T-helper 9 cell (primary cell): ENCODE measurements at regions not wholly inside any gene's neighbourhood (a gene's known extent, or its start where the extent isn't known, plus 50 kb on each side); places are given as distances from the start of the nearest gene placed in this dataset.

Source experiments
- DNase-seq: peaks from one replicate; pipeline ENCODE4 v3.0.0-alpha.2; 2020

DNA sequence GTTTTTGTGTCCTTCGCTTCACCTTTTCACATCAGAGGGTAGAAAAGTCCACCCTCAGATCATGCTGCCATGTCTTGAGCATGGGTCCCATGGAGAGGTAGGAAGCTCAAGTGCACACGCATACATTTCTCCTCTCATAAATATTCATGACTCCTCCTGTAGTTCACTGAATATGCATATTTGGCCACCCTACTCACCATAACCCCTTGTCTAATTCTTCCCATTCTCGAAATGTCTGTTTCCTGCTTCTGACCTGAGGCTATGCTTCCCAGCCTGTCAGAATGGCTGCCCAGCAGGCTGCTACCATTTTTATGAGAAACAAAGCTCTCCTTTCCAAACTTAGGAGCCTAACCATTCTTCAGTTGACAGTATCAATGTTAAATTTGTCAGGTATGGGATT, 86.5 kb downstream of the ADRA2C start:
- DNase-seq, result no peak

DNA sequence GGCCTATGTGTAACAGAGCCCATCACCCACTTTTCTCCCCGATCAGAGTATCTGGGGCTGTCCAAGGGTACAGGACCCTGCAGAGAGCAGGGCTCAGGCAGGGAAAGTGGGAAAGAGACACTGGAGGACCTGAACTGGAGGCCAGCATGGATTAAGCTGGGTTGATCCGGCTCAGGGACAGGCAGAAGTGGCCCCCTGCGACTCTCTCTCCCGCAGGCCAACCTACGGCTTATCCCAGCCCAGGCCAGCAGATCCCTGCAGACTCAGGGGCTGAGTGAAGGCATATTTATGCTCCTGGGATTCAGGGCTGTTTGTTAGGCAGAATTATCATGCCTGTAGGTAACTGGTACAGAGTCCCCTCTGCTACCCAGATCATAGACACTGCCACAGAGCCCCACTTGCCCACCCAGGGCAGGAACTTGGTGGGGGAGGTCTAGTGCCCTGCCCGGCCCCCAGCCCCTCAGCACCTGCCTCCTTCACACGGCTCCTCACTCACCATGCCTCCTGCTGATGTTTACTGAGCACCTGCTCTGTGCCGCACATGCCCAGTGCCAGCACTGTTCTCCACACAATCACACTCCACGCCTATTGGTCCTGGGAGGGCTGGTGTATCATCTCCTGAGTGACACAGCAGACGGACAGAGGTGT, 87.3 kb downstream of the ADRA2C start:
- DNase-seq, result no peak

DNA sequence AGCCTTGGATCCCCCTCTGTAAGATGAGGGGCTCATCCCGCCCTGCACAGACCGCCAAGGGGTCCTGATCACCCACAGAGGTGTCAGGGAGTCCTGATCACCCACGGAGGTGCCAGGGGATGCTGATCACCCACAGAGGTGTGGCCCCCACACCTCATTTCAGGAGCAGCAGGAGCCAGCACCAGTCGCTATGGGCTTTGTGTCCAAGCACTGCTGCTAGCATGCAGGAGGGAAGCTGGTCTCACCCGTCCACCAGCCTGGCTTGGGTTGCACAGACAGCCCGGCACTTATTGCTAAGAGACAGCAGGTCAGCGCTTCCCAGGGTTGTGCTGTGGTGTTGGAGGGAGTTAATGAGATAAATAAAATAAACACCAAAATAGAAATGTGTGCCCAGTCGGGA, 88.5 kb downstream of the ADRA2C start:
- DNase-seq, result no peak

DNA sequence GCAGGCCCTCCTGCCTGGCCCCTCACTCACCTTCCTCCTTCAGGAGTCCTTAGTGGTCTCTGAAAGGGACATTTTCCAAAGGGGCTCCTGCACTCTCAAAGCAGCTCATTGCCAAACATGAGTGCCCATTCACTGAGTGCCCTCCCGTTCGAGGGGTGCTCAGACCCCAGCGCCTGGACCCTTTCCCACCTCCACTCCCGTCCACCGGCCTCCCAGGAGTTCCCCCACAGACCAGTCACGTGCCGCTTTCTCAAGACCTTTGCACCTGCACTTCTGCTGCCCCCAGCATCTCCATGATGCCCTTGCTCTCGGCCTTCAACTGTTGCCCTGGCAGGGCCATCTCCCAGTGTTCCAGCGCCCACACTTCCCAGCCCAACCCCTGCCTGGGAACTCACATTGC, 89.5 kb downstream of the ADRA2C start:
- DNase-seq, result no peak

DNA sequence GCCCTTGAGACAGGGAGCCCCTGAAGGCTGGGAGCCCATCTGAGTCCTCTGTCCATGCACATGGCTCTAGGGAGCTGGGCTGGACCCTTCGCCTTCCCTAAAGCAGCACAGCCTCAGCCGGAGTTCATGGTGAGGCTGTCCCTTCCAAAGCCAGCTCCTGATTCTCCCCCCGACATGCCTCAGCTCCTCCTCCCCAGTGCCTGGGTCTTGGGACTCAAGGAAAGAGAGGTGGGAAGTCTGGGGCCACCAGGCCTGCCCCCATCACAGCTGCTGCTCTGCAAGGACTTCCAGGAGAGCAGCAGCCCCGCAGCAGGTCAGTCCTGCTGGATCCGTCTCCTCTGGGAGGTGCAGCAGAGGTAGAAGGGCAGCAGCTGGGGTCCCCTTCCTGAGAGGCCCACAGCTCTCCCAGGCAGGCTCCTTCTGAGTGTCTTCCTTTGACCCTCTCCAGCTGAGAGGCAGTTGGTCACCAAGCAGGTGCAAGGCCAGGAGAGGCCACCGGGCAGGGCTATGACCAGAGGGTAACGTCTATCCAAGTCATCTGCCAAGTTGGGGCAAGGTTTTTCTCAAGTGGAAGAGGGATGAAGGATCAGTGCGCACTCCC, 90.5 kb downstream of the ADRA2C start:
- DNase-seq, result no peak

DNA sequence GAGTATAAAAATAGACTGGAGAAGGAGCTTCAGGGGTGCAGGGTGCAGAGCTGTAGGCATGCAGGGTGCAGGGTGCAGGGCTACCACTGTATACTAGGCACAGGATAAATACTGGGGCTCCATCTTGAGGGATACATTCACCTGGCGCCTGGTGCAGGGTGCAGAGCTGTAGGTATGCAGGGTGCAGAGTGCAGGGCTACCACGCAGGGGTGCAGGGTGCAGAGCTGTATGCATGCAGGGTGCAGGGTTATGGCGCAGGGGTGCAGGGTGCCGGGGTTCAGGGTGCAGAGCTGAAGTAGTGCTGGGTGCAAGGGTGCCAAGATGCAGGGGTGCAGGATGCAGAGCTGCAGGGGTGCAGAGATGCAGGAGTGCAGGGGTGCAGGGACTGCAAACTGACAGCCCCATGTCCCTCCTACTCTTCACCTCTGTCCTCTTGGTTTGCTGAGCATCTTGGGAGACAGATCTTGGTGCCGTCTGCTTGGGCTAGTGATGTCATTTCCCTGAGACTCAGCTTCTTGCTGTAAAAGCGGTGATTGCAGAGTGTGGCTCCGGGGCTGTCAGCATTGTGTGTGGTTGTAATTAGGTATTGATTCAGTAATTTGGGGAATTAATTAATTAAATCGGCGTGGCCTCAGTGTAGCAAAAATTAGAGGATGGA, 91.2 kb downstream of the ADRA2C start:
- DNase-seq, result no peak

DNA sequence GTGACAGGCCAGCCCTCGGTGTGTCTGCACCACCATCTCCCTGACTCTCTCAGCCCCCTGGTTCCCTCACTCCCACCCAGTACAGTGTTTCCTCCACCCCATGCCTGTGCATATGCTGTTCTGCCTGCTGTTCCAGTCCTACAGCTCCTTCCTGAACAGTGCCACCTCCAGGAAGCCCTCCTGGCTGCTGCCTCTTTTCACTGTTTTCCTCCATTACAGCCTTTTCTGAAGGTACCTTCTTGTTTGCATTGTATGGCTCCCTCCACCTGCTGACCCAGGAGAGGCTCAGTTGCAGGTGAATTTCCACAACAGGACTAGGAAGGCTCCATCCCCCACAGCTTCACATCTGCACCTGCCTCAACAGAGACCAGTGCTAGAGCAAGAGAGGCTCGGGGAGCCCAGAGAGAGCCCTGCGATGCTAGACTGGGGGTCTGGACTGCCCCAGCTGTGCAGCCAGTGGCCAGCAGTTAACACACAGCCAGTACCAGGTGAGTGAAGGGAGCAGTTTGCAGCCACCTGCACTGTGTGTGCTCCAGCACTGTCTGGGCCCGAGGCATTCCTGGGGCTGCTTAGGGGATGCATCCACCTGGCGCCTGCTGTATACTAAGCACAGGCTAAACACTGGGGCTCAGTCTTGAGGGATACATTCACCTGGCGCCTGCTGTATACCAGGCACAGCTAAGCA, 92.0 kb downstream of the ADRA2C start:
- no peak for DNase-seq

DNA sequence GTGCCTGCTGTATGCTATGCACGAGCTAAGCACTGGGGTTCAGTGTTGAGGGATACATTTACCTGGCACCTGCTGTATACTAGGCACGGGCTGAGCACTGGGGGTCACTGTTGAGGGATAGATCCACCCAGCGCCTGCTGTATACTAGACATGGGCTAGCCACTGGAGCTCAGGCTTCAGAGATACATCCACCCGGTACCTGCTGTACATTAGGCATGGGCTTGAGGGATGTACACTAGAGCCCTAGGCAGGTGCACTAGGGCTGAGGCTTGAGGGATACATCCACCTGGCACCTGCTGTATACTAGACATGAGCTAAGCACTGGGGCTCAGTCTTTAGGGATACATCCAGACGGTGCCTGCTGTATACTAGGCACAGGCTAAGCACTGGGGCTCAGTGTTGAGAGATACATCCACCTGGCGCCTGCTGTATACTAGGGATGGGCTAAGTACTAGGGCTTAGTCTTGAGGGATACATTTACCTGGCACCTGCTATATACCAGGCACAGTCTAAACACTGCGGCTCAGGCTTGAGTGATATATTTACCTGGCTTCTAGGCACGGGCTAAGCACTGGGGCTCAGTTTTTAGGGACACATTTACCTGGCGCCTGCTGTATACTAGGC, 92.7 kb downstream of the ADRA2C start:
- no peak for DNase-seq

DNA sequence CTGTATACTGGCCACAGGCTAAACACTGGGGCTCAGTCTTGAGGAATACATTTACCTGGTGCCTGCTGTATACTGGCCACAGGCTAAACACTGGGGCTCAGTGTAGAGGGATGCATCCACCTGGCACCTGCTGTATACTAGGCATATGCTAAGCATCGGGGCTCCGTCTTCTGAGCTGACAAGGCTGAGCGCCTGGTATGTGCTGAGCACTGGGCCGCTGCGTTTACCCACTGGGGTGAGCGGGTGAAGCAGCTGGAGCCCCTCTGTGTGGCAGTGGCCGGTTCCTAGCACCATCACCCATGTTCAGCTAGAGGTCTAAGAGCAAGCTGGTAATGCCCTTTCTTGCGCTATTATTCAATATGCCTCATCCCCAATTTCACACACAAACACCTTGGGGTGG, 93.4 kb downstream of the ADRA2C start:
- DNase-seq, result no peak

DNA sequence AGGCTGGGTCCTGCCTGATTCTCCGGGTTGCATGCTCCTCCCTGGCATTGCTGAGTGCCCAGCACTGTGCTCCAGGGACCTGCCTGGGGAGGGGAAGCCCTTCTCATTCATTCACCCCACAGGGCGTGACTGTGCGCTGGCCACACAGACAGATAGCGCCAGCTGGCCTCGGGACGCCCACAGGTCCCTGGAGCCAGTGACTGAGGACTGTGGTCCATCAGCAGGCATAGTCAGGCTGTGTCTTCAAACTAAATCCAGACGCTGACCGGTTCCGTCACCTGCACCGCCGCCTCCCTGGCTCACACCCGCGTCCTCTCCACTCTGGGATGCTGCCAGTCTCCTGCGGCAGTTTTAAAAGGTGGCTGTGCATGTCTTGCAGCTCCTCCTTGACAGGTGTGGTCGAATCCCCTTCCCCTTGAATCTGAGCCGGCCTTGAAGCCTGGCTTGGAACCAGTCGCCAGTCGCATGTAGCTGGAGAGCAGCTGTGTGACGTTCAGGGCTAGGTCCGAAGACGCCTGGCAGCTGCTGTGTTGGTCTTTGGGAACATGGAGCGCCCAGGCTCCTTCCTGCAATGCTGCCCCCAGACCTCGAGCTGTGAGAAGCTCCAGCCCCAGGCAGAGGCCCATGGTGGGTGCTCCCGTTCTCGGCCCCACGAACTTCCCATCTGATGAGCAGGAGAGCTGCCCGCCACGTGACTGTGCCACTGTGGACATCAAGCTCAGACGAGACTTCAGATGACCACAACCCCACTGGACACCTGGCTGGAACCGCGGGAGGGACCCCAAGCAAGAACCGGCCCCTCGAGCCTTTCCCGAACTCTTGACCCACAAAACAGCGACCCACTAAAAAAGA, 94.1 kb downstream of the ADRA2C start:
- no peak for DNase-seq

DNA sequence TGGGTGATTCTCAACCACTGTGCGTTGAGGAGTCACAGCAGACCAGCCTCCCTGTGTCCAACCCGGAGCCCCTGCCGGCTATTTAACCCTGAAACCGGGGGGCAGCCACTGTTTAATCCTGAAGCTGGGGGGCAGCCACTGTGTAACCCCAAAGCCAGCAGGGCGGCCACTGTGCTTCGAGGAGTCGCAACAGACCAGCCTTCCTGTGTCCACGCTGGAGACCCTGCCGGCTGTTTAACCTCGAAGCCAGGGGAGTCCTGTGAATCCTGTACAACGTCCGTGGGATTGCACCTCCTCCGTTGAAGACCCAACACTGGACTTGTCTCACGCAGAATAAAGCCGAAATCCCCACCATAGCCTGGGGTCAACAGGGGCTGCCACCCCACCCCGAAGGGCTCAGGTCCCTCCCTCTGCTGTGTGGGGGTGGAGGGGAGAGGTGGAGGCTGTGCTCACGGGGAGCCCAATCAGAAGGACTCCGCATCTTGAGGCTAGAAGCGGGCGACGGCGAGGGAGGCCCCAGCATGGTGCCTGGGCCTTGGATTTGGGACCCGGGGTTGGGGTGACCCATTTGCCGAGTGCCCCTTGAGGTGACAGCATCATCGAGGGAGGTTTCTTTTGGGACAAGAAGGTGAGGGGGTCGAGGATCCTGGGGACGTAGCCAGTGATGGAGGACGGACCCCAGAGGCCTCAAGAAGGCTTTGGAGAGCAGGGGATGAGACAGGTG, 94.9 kb downstream of the ADRA2C start:
- no peak for DNase-seq

DNA sequence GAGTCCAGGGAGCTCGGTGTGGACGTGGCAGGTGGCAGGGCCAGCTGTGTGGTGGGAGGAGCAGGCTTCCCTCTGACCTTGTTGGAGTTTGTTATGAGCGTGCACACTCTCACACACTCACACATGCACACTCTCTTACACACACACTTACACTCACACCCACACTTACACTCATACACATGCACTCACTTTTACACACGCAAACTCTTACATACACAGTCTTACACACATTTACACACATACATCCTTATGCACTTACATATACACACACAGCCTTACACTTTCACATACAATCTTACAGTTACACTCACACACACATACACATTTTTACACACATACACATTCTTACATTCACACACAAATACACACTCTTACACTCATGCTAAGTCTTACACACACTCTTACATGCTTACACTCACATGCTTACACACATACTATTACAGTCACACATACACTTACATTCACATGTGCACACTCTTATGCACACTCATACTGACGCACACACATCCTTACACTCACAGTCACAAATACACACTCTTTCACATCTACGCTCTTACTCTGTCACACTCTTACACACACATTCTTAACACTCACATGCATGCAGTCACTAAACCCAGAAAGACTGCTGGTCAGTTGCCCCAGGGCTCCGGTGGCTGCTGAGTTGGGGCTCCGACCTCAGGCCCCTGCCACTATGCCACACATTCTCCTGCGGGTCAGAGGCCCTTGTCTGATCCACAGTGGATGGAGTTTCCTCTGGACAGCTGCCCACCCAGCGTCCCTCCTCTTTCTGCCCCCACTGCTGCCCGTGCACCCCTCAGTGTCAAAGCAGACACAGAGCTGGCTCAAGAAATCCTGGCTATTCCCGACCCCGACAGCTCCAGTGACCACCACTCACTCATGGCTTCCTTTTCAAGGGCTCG, 95.8 kb downstream of the ADRA2C start:
- DNase-seq, result no peak

DNA sequence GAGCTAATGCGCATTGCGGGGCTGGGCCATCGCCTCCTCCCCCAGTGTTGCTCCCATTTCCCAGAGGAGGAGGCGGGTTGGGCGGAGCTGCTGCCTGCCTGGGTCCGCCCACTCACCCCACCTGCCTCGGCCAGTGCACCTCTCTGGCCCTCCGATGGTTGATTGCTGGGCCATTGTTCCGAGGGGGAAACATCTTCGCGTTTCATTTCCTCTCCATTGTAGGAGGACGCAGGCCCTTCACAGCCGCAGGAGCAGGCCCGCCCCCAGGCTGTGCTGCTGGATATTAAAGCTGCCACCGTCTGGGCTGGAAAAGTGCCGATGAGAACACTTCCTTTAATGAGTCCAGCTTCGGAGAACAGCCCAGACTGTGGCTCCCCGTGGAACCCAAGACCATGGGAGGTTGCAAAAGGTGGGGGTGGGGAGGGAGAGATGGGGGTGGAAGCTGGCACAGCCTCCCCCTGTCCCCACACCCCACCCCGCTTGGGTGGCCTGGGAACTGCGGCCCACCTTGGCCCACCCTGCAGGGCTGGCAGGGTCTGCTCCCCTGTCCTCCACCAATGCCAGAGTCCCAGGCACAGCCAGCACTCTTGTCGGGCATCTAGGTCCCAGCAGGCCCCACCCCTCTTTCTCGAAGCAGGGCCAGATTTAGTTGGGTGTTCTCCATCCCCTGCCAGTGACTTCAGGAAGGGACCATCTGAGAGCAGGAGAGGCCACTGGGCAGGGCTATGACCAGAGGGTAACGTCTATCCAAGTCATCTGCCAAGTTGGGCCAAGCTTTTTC, 96.6 kb downstream of the ADRA2C start:
- no peak for DNase-seq

DNA sequence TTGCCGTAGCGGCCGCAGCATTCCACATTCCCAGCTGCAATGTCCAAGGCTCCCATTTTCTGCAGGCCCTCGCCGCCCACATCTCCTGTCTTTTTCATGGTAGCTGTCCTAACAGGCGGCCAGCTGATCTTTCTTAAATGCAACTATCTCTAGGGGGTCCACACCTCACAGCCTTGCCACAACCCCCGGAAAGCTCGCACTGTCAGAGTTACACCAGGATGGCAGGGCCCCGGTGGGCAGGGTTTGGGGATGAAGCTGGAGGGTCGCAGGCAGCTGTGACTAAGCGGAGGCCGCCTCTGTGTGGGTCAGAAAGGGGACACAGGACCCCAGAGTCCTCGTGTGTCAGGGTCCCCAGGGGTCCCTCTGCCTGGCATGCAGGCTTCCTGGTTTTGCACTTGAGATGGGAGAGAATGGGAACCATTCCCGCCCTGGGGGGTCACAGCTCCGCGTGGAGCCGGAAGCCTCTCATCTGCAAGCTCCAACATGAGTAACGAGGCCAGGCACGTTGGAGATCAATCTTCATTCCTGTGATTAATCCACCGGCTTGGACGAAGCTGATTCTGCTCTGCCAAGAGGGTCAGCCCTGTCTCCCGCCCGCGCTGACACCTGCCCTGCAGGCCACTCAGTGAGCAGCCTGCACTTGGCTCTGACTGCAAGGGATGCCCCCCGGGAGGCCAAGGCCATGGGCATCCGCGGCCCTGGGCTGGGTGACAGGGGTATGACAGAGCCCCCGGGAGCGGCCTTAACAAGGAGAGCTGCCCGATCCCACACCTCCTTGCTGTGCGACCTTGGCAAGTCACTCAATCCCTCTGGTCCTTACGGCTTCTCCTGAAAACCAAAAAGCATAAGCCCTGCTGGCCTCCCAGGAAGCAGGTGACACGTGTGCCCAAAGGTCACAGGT, 97.9 kb downstream of the ADRA2C start:
- DNase-seq, result no peak

DNA sequence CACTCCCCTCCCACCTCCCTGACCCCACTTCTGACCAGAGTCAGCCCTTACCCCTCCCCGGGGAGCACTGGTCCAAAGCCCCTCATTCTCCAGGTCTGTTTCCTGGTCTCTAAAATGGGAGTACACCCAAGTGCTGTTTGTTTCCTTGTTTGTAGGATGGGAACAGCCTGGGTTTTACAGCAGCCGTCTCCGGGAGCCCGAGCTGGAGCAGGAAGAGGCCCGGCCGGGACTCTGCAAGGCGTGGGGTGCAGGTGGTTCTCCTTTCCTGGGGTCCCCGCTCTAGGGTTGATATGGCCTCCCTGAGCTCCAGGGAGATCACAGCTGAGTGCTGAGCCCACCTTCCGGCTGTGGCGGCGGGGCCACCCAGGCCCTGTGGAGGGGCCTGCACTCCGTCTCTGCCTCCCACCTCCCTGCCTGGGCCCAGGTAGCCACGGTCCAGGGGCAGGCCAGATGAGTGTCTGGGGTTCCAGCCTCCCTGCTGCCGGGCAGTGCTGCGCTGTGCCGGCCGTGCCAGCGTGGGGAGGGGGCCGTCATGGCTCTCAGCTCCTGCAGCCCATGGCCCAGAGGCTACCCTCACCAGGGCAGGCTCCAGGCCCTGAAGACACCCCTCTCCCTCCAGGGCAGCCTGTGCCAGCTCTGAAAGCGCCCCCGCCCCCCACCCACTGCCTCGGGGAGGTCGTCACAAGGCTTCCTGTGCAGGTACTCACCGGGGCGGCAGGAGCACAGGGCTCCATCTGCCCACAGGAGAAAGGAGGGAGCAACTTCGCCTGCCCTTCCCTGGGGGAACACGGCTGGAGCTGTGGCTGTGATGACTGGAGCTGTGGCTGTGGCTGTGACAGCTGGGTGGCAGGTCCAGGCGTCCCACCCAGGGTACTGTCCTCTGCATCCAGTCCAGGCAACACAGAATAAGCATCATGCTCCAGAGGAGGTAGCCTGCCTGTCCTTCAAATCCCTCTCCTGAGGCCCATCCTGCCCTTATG, 98.8 kb downstream of the ADRA2C start:
- no peak for DNase-seq

DNA sequence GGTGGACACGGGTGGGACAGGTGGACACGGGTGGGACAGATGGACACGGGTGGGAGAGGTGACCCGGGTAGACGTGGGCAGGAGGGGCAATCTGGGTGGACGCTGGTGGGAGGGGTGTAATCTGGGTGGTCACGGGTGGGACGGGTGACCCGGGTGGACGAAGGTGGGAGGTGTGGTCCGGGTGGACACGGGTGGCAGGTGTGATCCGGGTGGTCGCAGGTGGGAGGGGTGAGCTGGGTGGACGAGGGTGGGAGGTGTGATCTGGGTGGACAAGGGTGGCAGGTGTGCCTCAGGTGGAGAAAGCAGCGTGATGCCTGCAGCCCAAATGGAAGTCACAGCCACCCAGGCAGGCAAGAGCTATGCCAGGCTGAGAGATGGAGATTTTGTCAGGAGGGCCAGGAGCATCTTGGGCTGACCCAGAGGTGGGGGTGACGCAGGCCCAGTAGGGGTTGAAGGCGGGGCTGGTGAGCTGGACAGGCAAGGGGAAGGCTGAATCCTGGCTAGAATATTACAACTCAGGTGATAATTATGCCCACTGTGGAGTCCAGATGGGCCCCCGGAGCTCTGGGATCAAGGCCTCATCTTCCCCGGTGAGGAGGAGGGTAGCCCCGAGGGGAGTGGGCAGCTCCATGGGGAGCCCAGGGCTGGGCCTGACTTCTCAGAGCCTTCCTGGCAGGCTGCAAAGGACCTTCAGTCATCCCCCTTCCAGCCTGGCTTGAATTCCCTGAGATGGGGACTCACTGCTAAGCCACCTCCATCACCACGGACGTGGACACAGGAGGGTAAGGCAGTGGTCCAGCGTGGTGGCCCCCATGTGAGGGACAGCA, 100.0 kb downstream of the ADRA2C start:
- no peak for DNase-seq

DNA sequence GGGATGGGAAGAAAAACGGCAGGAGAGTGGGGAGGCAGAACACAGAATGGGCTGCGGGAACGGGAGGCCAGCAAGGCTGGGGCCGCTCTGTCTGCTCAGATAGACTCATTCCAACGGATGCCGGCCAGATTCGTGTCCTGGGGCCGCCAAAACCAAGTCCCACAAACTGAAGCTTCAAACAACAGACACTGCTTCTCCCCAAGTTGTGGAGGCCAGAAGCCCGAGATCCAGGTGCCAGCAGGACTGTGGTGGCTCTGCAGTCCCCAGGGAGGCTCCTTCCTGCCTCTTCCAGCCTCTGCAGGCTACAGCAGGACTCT, 100.6 kb downstream of the ADRA2C start:
- DNase-seq, result no peak
